ENCODE measurements at regions not wholly inside any gene's neighbourhood (a gene's known extent, or its start where the extent isn't known, plus 50 kb on each side); places are given as distances from the start of the nearest gene placed in this dataset.

DNA sequence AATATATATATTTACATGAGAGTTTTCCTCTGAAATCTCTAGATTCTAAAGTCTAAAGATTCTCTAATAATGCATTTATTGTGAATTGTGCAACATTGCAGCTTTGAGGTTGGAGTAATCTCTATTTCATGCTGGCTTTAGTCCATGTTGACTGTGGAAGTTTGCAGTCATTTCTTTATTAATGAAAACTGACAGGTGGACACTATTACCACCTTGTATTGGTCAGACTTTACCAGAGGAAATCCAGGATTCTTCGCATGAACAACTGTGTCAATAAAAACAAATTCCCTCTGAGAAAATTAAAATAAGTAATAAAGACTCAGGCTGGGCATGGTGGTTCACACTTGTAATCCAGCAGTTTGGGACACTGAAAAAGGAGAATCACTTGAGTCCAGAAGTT, 274.1 kb downstream of the SHQ1 start:
- H3K9me3 ChIP-seq (ENCODE audit: low read length) = no peaks in the 10 kb centered on the region
- no peak overlapping the region for H3K4me3 ChIP-seq (ENCODE audit: low read depth in 1 of 2, low read length in 2 of 2)
- H3K27me3 ChIP-seq (ENCODE audit: control insufficient read depth in 1 of 2, insufficient read depth in 2 of 2, low read length in 2 of 2) = no peaks in the 10 kb centered on the region
- no peaks in the 10 kb centered on the region for H3K4me1 ChIP-seq (ENCODE audit: insufficient read depth, low read length)
- H3K27ac ChIP-seq (ENCODE audit: low read depth, low read length) = no peak overlapping the region
- H3K9ac ChIP-seq (ENCODE audit: low read length) = no peak overlapping the region
- no peaks in the 10 kb centered on the region for H3K36me3 ChIP-seq (ENCODE audit: insufficient read depth, low read length)

- no peaks in the 10 kb centered on the region for H3K27me3 ChIP-seq (ENCODE audit: control insufficient read depth in 1 of 2, insufficient read depth in 2 of 2, low read length in 2 of 2)
- H3K9me3 ChIP-seq (ENCODE audit: low read length) = no peaks in the 10 kb centered on the region
- H3K4me3 ChIP-seq (ENCODE audit: low read depth in 1 of 2, low read length in 2 of 2) = no peak overlapping the region
- H3K36me3 ChIP-seq (ENCODE audit: insufficient read depth, low read length) = no peaks in the 10 kb centered on the region
- no peaks in the 10 kb centered on the region for H3K4me1 ChIP-seq (ENCODE audit: insufficient read depth, low read length)
- H3K27ac ChIP-seq (ENCODE audit: low read depth, low read length) = no peak overlapping the region
- no peak overlapping the region for H3K9ac ChIP-seq (ENCODE audit: low read length)
These were observed 275.2 kb downstream of the SHQ1 start for GRCh38 chr3:72573051-72573450.

- no peak overlapping the region for H3K27ac ChIP-seq (ENCODE audit: low read depth, low read length)
- H3K9me3 ChIP-seq (ENCODE audit: low read length) = no peaks in the 10 kb centered on the region
- no peak overlapping the region for H3K9ac ChIP-seq (ENCODE audit: low read length)
- peaks cover 3% of the 10 kb centered on the region for H3K4me1 ChIP-seq (ENCODE audit: insufficient read depth, low read length)
- no peak overlapping the region for H3K4me3 ChIP-seq (ENCODE audit: low read depth in 1 of 2, low read length in 2 of 2)
- H3K27me3 ChIP-seq (ENCODE audit: control insufficient read depth in 1 of 2, insufficient read depth in 2 of 2, low read length in 2 of 2) = no peaks in the 10 kb centered on the region
- no peaks in the 10 kb centered on the region for H3K36me3 ChIP-seq (ENCODE audit: insufficient read depth, low read length)
These were observed 275.7 kb downstream of the SHQ1 start for GRCh38 chr3:72572489-72573007.

DNA sequence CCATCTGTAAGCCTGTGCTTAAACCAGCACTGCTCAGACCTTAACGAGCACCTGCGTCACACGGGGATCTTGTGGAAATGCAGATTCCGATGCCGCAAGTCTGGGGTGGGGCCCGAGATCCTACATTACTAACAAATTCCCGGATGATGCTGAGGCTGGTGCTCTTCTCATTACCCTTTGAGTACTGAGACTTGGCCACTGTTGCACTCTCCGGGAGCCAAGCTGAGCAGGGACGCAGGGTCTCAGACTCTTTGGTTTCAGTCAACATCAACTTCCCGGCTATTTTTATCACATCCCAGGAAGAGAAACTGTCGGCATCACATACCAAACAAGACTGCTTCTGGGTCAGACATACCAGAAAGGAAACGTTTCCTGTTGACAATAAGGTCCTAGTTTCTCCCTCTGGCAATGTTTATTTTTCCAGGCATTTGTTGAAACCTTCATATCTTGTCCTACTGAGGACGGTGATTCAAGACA, 276.6 kb downstream of the SHQ1 start:
- Histone ChIP-seq H3K4me3 (ENCODE audit: low read depth in 1 of 2, low read length in 2 of 2) (no peak overlapping the region), H3K36me3 (ENCODE audit: insufficient read depth, low read length) (no peaks in the 10 kb centered on the region), H3K4me1 (ENCODE audit: insufficient read depth, low read length) (peaks cover 5% of the 10 kb centered on the region), H3K9ac (ENCODE audit: low read length) (no peak overlapping the region), H3K27ac (ENCODE audit: low read depth, low read length) (no peak overlapping the region), H3K27me3 (ENCODE audit: control insufficient read depth in 1 of 2, insufficient read depth in 2 of 2, low read length in 2 of 2) (no peaks in the 10 kb centered on the region), H3K9me3 (ENCODE audit: low read length) (no peaks in the 10 kb centered on the region)

- Histone ChIP-seq H3K27me3 (ENCODE audit: control insufficient read depth in 1 of 2, insufficient read depth in 2 of 2, low read length in 2 of 2) (no peaks in the 10 kb centered on the region), H3K9ac (ENCODE audit: low read length) (no peak overlapping the region), H3K27ac (ENCODE audit: low read depth, low read length) (no peak overlapping the region), H3K9me3 (ENCODE audit: low read length) (no peaks in the 10 kb centered on the region), H3K4me1 (ENCODE audit: insufficient read depth, low read length) (peaks cover 5% of the 10 kb centered on the region), H3K36me3 (ENCODE audit: insufficient read depth, low read length) (no peaks in the 10 kb centered on the region), H3K4me3 (ENCODE audit: low read depth in 1 of 2, low read length in 2 of 2) (no peak overlapping the region)
These were observed 277.2 kb downstream of the SHQ1 start for GRCh38 chr3:72571052-72571451.

- no peak overlapping the region for H3K9ac ChIP-seq (ENCODE audit: low read length)
- H3K9me3 ChIP-seq (ENCODE audit: low read length) = no peaks in the 10 kb centered on the region
- H3K36me3 ChIP-seq (ENCODE audit: insufficient read depth, low read length) = no peaks in the 10 kb centered on the region
- peaks cover 5% of the 10 kb centered on the region for H3K4me1 ChIP-seq (ENCODE audit: insufficient read depth, low read length)
- no peak overlapping the region for H3K27ac ChIP-seq (ENCODE audit: low read depth, low read length)
- H3K4me3 ChIP-seq (ENCODE audit: low read depth in 1 of 2, low read length in 2 of 2) = no peak overlapping the region
- H3K27me3 ChIP-seq (ENCODE audit: control insufficient read depth in 1 of 2, insufficient read depth in 2 of 2, low read length in 2 of 2) = no peaks in the 10 kb centered on the region
These were observed 278.3 kb downstream of the SHQ1 start for GRCh38 chr3:72569754-72570440.

GRCh38 chr3:72568083-72568482, 280.2 kb downstream of the SHQ1 start:
- no peak overlapping the region for H3K9ac ChIP-seq (ENCODE audit: low read length)
- no peaks in the 10 kb centered on the region for H3K36me3 ChIP-seq (ENCODE audit: insufficient read depth, low read length)
- peaks cover 5% of the 10 kb centered on the region for H3K4me1 ChIP-seq (ENCODE audit: insufficient read depth, low read length)
- H3K4me3 ChIP-seq (ENCODE audit: low read depth in 1 of 2, low read length in 2 of 2) = no peak overlapping the region
- no peak overlapping the region for H3K27ac ChIP-seq (ENCODE audit: low read depth, low read length)
- no peaks in the 10 kb centered on the region for H3K27me3 ChIP-seq (ENCODE audit: control insufficient read depth in 1 of 2, insufficient read depth in 2 of 2, low read length in 2 of 2)
- no peaks in the 10 kb centered on the region for H3K9me3 ChIP-seq (ENCODE audit: low read length)

DNA sequence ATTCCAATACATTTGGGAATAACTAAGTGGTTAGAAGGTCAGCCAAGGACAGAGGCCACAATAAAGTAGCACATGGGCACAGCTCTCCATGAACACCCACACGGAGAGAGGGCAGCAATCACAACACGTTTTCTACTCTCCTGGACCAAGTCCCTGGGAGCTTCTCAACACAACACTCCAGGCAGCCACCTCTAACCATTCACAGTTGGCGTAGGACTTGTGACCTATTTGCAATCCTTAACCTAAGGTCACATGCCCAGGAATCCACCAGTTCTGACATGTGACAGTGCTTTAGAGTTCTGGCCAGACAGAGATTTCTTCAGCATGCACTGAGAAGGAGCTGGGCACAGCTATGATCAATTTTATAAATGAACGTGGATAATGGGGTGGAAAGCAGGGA, 280.8 kb downstream of the SHQ1 start:
- H3K27me3 ChIP-seq (ENCODE audit: control insufficient read depth in 1 of 2, insufficient read depth in 2 of 2, low read length in 2 of 2) = no peaks in the 10 kb centered on the region
- no peaks in the 10 kb centered on the region for H3K9me3 ChIP-seq (ENCODE audit: low read length)
- H3K4me3 ChIP-seq (ENCODE audit: low read depth in 1 of 2, low read length in 2 of 2) = no peak overlapping the region
- no peak overlapping the region for H3K27ac ChIP-seq (ENCODE audit: low read depth, low read length)
- peaks cover 5% of the 10 kb centered on the region for H3K4me1 ChIP-seq (ENCODE audit: insufficient read depth, low read length)
- H3K9ac ChIP-seq (ENCODE audit: low read length) = no peak overlapping the region
- no peaks in the 10 kb centered on the region for H3K36me3 ChIP-seq (ENCODE audit: insufficient read depth, low read length)

GRCh38 chr3:72565593-72565992, 282.7 kb downstream of the SHQ1 start:
- Histone ChIP-seq H3K27me3 (ENCODE audit: control insufficient read depth in 1 of 2, insufficient read depth in 2 of 2, low read length in 2 of 2) (no peaks in the 10 kb centered on the region), H3K4me1 (ENCODE audit: insufficient read depth, low read length) (peaks cover 5% of the 10 kb centered on the region), H3K9ac (ENCODE audit: low read length) (no peak overlapping the region), H3K9me3 (ENCODE audit: low read length) (no peaks in the 10 kb centered on the region), H3K4me3 (ENCODE audit: low read depth in 1 of 2, low read length in 2 of 2) (no peak overlapping the region), H3K36me3 (ENCODE audit: insufficient read depth, low read length) (no peaks in the 10 kb centered on the region), H3K27ac (ENCODE audit: low read depth, low read length) (no peak overlapping the region)

DNA sequence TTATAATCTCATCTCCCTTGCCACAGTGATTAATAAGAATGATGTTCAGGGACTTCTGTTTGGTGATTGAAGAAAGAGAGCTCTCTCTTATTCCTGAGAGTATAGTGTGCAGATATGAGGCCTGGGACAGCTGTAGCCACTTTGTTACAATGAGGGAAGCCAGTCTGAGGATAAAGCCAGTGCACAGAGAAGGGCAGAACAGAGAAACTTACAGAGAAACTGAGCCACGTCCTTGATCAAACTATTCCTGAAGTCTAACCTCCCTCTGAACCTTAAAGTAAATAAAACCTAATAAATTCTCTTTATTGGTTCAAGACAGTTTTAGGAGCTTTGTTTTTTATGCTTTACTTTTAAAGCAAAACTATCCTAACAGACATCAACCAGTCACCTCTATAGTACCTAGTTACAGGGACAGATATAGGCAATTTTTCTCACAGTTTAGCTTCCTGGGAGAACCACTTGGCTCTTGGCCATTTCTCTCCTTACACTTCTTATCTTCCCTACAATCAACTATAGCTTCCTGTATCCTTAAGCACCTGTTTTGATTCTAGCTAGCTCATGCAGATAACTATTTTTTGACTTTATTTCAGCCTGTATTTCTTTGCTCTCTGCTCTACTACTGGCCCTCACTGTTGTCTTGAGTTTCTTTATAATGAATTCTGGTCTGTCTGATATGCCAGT, 284.4 kb downstream of the SHQ1 start:
- Histone ChIP-seq H3K4me1 (ENCODE audit: insufficient read depth, low read length) (peaks cover 5% of the 10 kb centered on the region), H3K36me3 (ENCODE audit: insufficient read depth, low read length) (no peaks in the 10 kb centered on the region), H3K4me3 (ENCODE audit: low read depth in 1 of 2, low read length in 2 of 2) (no peak overlapping the region), H3K27me3 (ENCODE audit: control insufficient read depth in 1 of 2, insufficient read depth in 2 of 2, low read length in 2 of 2) (no peaks in the 10 kb centered on the region), H3K9ac (ENCODE audit: low read length) (no peak overlapping the region), H3K9me3 (ENCODE audit: low read length) (no peaks in the 10 kb centered on the region), H3K27ac (ENCODE audit: low read depth, low read length) (no peak overlapping the region)

DNA sequence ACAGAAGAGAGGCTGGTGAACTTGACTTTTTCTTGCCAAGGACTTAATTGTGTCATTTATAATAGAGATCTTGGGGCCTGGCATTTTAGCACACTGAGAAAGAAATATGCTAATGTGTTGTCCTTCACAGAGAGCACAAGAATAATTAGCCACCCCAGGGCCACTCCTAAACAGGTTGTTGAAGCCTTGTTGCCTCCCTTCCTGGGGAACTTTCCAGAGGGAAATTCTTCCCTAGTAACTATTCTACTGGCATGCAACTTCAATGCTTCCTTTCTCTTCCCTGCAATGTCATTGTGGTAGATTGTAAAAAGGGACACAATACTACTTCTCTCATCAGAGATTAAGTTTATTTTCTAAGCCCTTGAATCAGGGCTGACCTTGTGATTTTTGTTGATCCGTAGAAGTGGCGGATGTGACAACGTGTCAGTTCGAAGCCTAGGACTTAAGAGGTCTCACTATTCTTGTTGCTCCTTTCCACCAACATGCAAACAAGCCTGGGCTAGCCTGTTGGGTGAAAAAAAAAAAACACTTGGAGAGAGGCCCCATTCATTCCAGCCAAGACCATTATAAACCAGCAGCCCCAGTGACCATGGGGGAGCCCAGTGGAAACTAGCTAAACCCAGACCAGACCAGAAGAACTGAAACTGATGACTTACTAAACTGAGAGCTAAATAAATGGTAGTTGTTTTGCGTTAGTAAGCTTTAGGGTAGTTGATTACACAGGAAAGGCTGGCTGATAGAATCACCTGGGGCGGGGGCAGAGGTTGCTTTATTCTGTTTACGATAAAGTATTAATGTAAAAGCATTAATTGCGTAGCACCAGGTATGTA, 287.2 kb downstream of the SHQ1 start:
- Histone ChIP-seq H3K27ac (ENCODE audit: low read depth, low read length) (no peak overlapping the region), H3K9me3 (ENCODE audit: low read length) (no peaks in the 10 kb centered on the region), H3K27me3 (ENCODE audit: control insufficient read depth in 1 of 2, insufficient read depth in 2 of 2, low read length in 2 of 2) (no peaks in the 10 kb centered on the region), H3K36me3 (ENCODE audit: insufficient read depth, low read length) (no peaks in the 10 kb centered on the region), H3K4me1 (ENCODE audit: insufficient read depth, low read length) (no peaks in the 10 kb centered on the region), H3K4me3 (ENCODE audit: low read depth in 1 of 2, low read length in 2 of 2) (no peak overlapping the region), H3K9ac (ENCODE audit: low read length) (no peak overlapping the region)

Data from muscle layer of colon (tissue), 2 donors.